T-helper 1 cell (primary cell): ENCODE measurements at regions not wholly inside any gene's neighbourhood (a gene's known extent, or its start where the extent isn't known, plus 50 kb on each side); places are given as distances from the start of the nearest gene placed in this dataset.
"Not testable (repeated sequence)": the region's sequence is repeated elsewhere in the genome, so short reads cannot be mapped to it uniquely, and the experiment has no call there.

Experiments
- DNase-seq, 5 donors: peaks; one replicate each; pipeline ENCODE4 v3.0.0-alpha.2; 2012 to 2020

- DNase-seq, result no peak
Measured at GRCh38 chr18:64810354-64810753, 661.5 kb upstream of the LINC00305 start.

GRCh38 chr18:64809801-64810200, 660.9 kb upstream of the LINC00305 start:
- no peak for DNase-seq

- no peak for DNase-seq
Measured at GRCh38 chr18:64807560-64807959, 658.7 kb upstream of the LINC00305 start.

DNA sequence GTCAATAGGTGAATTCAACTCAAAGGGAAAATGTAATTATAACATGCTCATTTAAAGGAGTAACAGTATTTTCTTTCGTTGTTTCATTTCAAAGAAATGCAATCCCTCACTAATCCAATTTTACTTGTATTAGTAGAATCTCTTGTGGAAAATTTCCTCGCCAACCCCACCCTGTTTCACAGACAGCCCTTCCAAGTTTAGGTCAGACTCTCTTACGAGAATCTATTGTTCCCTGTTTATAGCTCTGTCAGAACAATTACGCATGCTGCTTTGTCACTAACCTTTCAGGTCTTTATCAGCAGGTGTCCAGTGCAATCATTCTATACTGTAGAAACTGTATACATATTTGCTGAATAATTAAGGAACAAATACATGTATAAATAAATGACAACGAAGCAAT, 657.8 kb upstream of the LINC00305 start:
- DNase-seq, result no peak

GRCh38 chr18:64806232-64806631, 657.3 kb upstream of the LINC00305 start:
- no peak for DNase-seq

- no peak for DNase-seq
Measured at GRCh38 chr18:64803471-64803870, 654.6 kb upstream of the LINC00305 start.

DNA sequence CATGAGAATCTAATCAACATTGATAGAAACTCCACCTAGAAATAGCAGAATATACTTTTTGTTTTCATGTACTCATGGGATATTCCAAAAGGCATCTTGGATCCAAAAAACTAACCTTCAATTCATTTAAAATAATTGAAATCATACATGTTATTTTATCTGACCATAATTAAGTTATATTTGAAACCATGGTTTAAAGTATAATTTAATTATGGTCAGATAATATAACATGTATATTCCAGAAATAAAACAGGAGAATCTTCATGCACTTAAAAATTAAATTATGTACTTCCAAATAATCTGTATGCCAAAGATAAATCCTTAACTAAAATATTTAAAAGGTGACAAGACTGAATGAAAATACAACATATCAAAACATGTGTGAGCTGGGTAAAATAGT, 651.3 kb upstream of the LINC00305 start:
- no peak for DNase-seq

DNA sequence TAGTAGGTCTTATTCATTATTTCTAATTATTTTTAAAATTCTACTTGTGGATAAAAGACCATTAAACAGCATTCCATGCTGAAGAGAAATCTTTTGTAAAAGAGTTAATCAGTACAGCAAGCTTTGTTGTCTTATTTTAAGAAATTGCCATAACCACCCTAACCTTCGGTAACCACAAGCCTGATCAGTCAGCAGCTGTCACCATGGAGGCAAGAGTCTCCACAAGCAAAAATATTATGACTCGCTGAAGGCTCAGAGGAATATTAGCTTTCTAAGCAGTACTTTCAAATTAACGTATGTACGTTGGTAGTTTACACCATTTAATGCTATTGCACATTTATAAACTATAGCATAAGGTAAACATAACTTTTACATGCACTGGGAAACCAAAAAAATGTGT, 650.5 kb upstream of the LINC00305 start:
- DNase-seq, result no peak

DNA sequence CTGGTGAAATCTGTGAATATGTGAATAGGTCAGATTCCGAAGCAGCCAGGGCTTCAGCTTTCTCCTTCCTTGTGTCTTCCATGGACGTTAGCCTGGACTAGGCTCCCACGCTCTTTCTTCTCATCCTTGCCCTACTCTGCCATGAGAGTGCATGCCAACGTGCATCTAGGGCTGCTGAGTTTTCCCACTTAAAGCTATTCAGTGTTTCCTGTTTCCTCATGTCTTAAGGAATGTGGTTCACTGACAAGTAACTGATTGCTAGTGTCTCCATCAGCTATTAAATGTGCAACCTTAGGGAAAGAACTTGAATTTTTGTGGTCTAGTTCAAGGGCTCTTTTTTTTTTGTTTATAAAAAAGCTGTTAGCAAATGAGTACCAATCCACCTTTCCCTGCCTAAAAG, 642.3 kb upstream of the LINC00305 start:
- DNase-seq, result no peak

GRCh38 chr18:64785686-64786085, 636.8 kb upstream of the LINC00305 start:
- no peak for DNase-seq

- DNase-seq, result no peak
Measured at GRCh38 chr18:64777556-64777955, 628.7 kb upstream of the LINC00305 start.

DNA sequence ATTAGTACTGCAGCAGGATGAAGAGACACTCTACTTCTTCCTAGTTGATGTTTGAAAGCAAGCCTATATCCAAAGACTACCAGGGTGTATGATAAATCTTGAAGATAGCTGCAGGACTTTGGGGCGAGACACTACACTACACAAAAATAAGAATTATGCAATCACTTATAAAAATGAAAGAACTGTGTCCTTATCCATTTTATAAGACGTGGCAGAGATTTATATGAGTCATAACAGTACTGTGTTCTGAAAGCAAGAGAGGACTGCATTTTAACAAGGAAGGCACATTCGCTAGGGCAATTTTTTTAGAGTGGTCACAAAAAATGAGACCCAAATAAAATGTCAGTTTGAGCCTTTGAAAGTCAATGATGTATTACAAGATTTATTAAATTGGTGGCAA, 617.0 kb upstream of the LINC00305 start:
- DNase-seq, result no peak

- no peak for DNase-seq
Measured at GRCh38 chr18:64752707-64753106, 603.8 kb upstream of the LINC00305 start.

DNA sequence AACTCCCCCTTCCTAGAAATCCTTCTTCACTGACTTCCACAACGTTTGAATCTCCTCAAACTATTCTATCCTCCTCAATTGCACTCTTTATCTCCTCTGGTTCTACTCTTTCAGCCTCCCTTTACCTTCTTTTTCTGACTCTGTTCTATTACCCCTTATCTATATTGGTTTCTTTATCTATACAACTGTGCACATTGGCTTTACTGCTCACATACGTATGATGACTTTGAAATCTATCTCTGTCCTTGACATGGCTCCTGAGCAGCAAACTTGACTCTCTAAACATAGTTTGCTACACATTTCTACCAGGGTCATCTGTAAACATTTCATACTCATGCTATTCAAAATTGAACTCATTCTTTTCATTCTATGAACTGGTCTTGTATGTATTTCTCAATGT, 601.0 kb upstream of the LINC00305 start:
- DNase-seq, result no peak

GRCh38 chr18:64747803-64748202, 598.9 kb upstream of the LINC00305 start:
- no peak for DNase-seq

DNA sequence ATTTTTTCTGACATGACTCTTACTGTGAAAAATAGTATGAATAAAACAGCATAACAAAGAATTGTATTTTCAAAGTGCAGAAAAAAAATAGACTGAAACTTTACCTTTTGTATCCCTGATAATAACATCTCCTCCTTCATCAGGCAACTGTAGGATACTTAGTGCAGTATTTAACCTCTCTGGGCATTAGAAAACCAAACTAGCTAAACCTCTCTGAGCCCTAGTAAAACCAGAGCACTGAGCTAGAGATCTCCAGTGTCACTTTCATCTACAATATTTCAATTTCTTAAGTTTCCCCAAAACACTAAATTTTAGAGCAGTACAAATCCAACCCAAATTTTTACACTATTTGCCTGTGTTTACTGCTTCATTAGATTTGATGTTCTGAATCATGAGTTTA, 594.0 kb upstream of the LINC00305 start:
- no peak for DNase-seq

DNA sequence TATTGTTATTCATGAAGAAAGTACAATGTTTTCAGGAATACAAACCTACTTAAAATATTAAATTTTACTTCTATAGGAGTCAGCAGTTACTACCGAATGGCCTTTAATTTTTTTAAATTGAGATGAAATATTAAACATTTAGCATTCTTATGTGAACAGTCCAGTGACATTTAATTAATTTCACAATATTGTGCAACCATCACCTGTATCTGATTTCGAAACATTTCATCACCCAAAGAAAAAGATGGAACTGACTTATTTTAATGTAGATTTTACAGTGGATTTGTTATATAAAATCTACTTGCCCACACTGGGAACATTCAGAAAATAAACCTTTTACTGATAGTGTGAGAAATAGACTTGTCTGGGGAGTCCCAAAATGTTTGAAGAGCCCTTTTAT, 585.2 kb upstream of the LINC00305 start:
- DNase-seq, result no peak

- not testable (repeated sequence) for DNase-seq
Measured at GRCh38 chr18:64725657-64726056, 576.8 kb upstream of the LINC00305 start.

GRCh38 chr18:64720781-64721464, 572.0 kb upstream of the LINC00305 start:
- DNase-seq, result no peak

DNA sequence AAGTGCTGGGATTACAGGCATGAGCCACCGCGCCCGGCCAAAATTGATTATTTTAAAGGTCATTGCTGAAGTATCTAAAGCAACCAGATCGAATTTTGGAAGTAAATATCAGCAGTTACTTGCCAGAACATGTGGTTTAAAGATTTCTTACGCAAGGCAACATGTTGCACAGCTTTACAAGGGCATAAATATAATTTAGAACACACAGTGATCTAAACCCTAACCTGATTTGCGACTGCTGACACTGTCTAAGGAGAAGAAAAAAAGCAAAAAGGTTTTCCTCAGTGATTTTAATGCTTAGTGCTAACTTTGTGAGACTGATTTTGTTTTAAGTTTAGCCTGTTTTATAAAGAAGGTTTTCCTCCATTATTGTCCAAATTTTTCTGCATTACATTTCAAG, 569.9 kb upstream of the LINC00305 start:
- DNase-seq, result no peak

- DNase-seq, result no peak
Measured at GRCh38 chr18:64717026-64717425, 568.1 kb upstream of the LINC00305 start.

DNA sequence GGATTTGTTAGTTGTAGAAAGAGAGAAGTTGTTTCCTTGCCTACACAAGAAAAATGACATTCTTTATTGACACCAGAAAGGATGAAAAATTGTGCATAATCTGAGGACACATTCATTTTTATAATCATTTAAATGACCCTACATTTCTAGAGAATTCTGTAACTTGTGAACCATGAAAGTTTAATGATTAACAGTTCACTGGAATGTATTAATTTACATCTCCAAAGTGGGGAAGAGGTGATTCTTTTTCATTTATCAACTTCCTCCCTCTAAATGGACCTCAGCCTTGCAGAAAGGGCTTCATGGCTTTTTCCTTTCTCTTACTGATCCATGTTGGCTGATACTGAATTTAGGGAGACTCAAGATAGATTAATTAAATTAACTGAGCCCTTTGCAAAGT, 565.2 kb upstream of the LINC00305 start:
- no peak for DNase-seq

- no peak for DNase-seq
Measured at GRCh38 chr18:64713284-64713683, 564.4 kb upstream of the LINC00305 start.

- DNase-seq, result no peak
Measured at GRCh38 chr18:64712035-64712434, 563.1 kb upstream of the LINC00305 start.

GRCh38 chr18:64710105-64710861, 561.4 kb upstream of the LINC00305 start:
- DNase-seq, result no peak
